GM23248 (cell line): ENCODE measurements at regions not wholly inside any gene's neighbourhood (a gene's known extent, or its start where the extent isn't known, plus 50 kb on each side); places are given as distances from the start of the nearest gene placed in this dataset.

Source experiments
- DNase-seq: peaks from one replicate; pipeline ENCODE4 v3.0.0-alpha.2; 2015
- H2AFZ ChIP-seq: fragments of 200-600 bp; sonication (generic); 2 replicates; pipeline ENCODE4 v1.6.1; 2016; ENCODE audit warnings: antibody characterized with exemption
- H3F3A ChIP-seq: fragments of 200-600 bp; sonication (generic); 2 replicates; pipeline ENCODE4 v1.6.1; 2016; ENCODE audit warnings: mild to moderate bottlenecking, antibody characterized with exemption, mixed run types; ENCODE audit not compliant: insufficient read depth
- H3K27ac ChIP-seq: fragments of 200-600 bp; sonication (generic); 2 replicates; pipeline ENCODE4 v1.5.1; 2016; ENCODE audit warnings: mild to moderate bottlenecking
- H3K27me3 ChIP-seq: fragments of 200-600 bp; sonication (generic); replicated peaks from 2 replicates; pipeline ENCODE4 v1.6.1; 2016; ENCODE audit warnings: mild to moderate bottlenecking; ENCODE audit not compliant: insufficient read depth
- H3K36me3 ChIP-seq: fragments of 200-600 bp; sonication (generic); 2 replicates; pipeline ENCODE4 v1.6.1; 2016; ENCODE audit warnings: low read depth, mild to moderate bottlenecking
- H3K4me1 ChIP-seq: fragments of 200-600 bp; sonication (generic); 2 replicates; pipeline ENCODE4 v1.6.1; 2016; ENCODE audit warnings: mild to moderate bottlenecking; ENCODE audit not compliant: insufficient read depth
- H3K4me2 ChIP-seq: fragments of 200-600 bp; sonication (generic); one replicate; pipeline ENCODE4 v1.6.1; 2016; ENCODE audit warnings: mild to moderate bottlenecking; ENCODE audit not compliant: unreplicated experiment
- H3K4me3 ChIP-seq: fragments of 200-600 bp; sonication (generic); 2 replicates; pipeline ENCODE4 v1.5.1; 2016; ENCODE audit warnings: mild to moderate bottlenecking
- H3K79me2 ChIP-seq: fragments of 200-600 bp; sonication (generic); 2 replicates; pipeline ENCODE4 v1.6.1; 2016; ENCODE audit warnings: mild to moderate bottlenecking; ENCODE audit not compliant: insufficient read depth
- H3K9ac ChIP-seq: fragments of 200-600 bp; sonication (generic); 2 replicates; pipeline ENCODE4 v1.6.1; 2016; ENCODE audit warnings: mild to moderate bottlenecking
- H3K9me2 ChIP-seq: fragments of 200-600 bp; sonication (generic); 2 replicates; pipeline ENCODE4 v1.6.1; 2016; ENCODE audit warnings: mixed run types, mild to moderate bottlenecking, moderate library complexity; ENCODE audit not compliant: insufficient read depth
- H3K9me3 ChIP-seq: fragments of 200-600 bp; sonication (generic); one replicate; pipeline ENCODE4 v1.6.1; 2017; ENCODE audit warnings: low read depth
- H4K20me1 ChIP-seq: fragments of 200-600 bp; sonication (generic); 2 replicates; pipeline ENCODE4 v1.6.0; 2016; ENCODE audit not compliant: insufficient read depth
- EZH2 ChIP-seq: fragments of 200-600 bp; sonication (generic); IDR thresholded peaks from 2 replicates; pipeline ENCODE4 v1.6.1; 2018; ENCODE audit warnings: antibody characterized with exemption, mild to moderate bottlenecking; ENCODE audit not compliant: insufficient read depth, poor library complexity, severe bottlenecking
- EZH2phosphoT487 ChIP-seq: fragments of 200-600 bp; sonication (generic); IDR thresholded peaks from 2 replicates; pipeline ENCODE4 v1.6.1; 2018; ENCODE audit warnings: antibody characterized with exemption, moderate library complexity, mild to moderate bottlenecking, low read depth; ENCODE audit not compliant: insufficient read depth
- WGBS, 2 experiments: methylation state at CpG; one replicate each; pipeline ENCODE4 v1.1.6; 2015 to 2017; ENCODE audit warnings: low lambda C conversion rate in 2 of 2, low coverage in 1 of 2; ENCODE audit errors: missing lambda C conversion rate in 2 of 2; 5-methylcytosine and 5-hydroxymethylcytosine counted together
- in situ Hi-C: fragments of 300-500 bp; cut with MboI; formaldehyde crosslinking; loops from 2 replicates; pipeline ENCODE4 v1.15.0; 2020

GRCh38 chr10:78199005-78199725 is 165.5 kb downstream of the RPS24 start:
- 90 to 92% methylated on average over 11 of the region's 11 CpGs for WGBS, 2 experiments
- no peak overlapping the region for H3K4me3 ChIP-seq
- in situ Hi-C loops: no loop called here

DNA sequence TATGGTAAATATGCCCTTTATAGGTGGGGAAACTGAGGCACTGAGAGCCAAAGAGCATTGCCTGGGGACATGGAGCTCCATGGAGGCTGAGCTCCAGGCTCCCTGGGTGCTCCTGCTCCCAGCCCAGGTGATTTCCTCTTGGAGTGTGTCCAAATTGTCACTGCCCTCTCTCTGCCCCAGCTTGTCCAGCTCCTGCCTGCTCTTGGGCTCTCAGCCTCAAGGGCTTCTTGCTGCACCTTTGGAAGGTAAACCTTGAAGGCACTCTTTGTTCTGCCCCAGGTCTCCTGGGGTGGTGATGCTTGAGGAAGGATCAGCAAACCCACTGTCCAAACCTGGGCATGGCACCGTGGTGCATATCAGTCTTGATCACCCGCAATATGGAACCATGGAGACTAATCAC is 166.1 kb downstream of the RPS24 start:
- no peak for DNase-seq
- Histone ChIP-seq H3K4me2 (no peak overlapping the region), H3F3A (no peaks in the 10 kb centered on the region), H4K20me1 (no peaks in the 10 kb centered on the region), H3K36me3 (no peaks in the 10 kb centered on the region), H3K4me3 (no peak overlapping the region), H3K27ac (no peak overlapping the region), H3K79me2 (no peaks in the 10 kb centered on the region), H3K9me3 (no peaks in the 10 kb centered on the region), H3K9ac (no peak overlapping the region), H3K9me2 (no peaks in the 10 kb centered on the region), H3K4me1 (0 out of 2 replicates have a peak, but pooled peaks cover 7% of the 10 kb centered on the region), H2AFZ (no peak overlapping the region), H3K27me3 (no peaks in the 10 kb centered on the region)
- 97 to 100% methylated on average over 2 of the region's 2 CpGs for WGBS, 2 experiments
- TF ChIP-seq EZH2phosphoT487 (no peak), EZH2 (no peak)
- in situ Hi-C loops: no loop called here

More at GRCh38 chr10:78199005-78199725, 165.5 kb downstream of the RPS24 start:
- no peak for DNase-seq
- no peak for TF ChIP-seq EZH2
- no peak for TF ChIP-seq EZH2phosphoT487
- Histone ChIP-seq H4K20me1 (no peaks in the 10 kb centered on the region), H3K9me3 (no peaks in the 10 kb centered on the region), H3K4me2 (no peak overlapping the region), H3K27me3 (no peaks in the 10 kb centered on the region), H3K79me2 (no peaks in the 10 kb centered on the region), H3K9ac (no peak overlapping the region), H3K27ac (no peak overlapping the region), H3K36me3 (no peaks in the 10 kb centered on the region), H3K9me2 (no peaks in the 10 kb centered on the region), H2AFZ (no peak overlapping the region), H3F3A (no peaks in the 10 kb centered on the region), H3K4me1 (0 out of 2 replicates have a peak, but pooled peaks cover 7% of the 10 kb centered on the region)

GRCh38 chr10:78200686-78201085 is 167.0 kb downstream of the RPS24 start:
- no peaks in the 10 kb centered on the region for H3K27me3 ChIP-seq
- H3K4me1 ChIP-seq: 0 out of 2 replicates have a peak, but pooled peaks cover 7% of the 10 kb centered on the region
- no peak overlapping the region for H3K9ac ChIP-seq
- no peak overlapping the region for H3K27ac ChIP-seq
- in situ Hi-C loops: no loop called here
- no peak overlapping the region for H3K4me2 ChIP-seq
- H3F3A ChIP-seq: no peaks in the 10 kb centered on the region
- no peak for DNase-seq
- H4K20me1 ChIP-seq: no peaks in the 10 kb centered on the region
- H2AFZ ChIP-seq: no peak overlapping the region
- 78% methylated on average over 3 of the region's 3 CpGs for WGBS, 2 experiments
- no peaks in the 10 kb centered on the region for H3K79me2 ChIP-seq
- no peak for TF ChIP-seq EZH2phosphoT487
- TF ChIP-seq EZH2: no peak
- no peaks in the 10 kb centered on the region for H3K9me3 ChIP-seq
- no peaks in the 10 kb centered on the region for H3K36me3 ChIP-seq
- no peak overlapping the region for H3K4me3 ChIP-seq
- no peaks in the 10 kb centered on the region for H3K9me2 ChIP-seq

- Histone ChIP-seq H3K27ac (no peak overlapping the region), H3K4me1 (peaks cover 4% of the 10 kb centered on the region; the same call in 1 of the 2 replicates), H3K9ac (no peak overlapping the region), H3K36me3 (no peaks in the 10 kb centered on the region), H4K20me1 (no peaks in the 10 kb centered on the region), H3K79me2 (no peaks in the 10 kb centered on the region), H3K27me3 (no peaks in the 10 kb centered on the region), H3K4me2 (no peak overlapping the region), H2AFZ (no peak overlapping the region), H3F3A (peaks cover 3% of the 10 kb centered on the region), H3K4me3 (no peak overlapping the region), H3K9me3 (no peaks in the 10 kb centered on the region), H3K9me2 (no peaks in the 10 kb centered on the region)
- DNase-seq: no peak
- TF ChIP-seq EZH2: no peak
- in situ Hi-C loops: no loop called here
- WGBS, 2 experiments: 86 to 93% methylated on average over 4 of the region's 4 CpGs
These were observed 168.7 kb downstream of the RPS24 start for GRCh38 chr10:78202386-78202785.
